Glomerular visceral epithelial cell (primary cell): ENCODE measurements at regions not wholly inside any gene's neighbourhood (a gene's known extent, or its start where the extent isn't known, plus 50 kb on each side); places are given as distances from the start of the nearest gene placed in this dataset.

ENCODE experiments used
- DNase-seq: peaks from one replicate; pipeline ENCODE4 v3.0.0-alpha.2; 2016; ENCODE audit errors: extremely low spot score

DNA sequence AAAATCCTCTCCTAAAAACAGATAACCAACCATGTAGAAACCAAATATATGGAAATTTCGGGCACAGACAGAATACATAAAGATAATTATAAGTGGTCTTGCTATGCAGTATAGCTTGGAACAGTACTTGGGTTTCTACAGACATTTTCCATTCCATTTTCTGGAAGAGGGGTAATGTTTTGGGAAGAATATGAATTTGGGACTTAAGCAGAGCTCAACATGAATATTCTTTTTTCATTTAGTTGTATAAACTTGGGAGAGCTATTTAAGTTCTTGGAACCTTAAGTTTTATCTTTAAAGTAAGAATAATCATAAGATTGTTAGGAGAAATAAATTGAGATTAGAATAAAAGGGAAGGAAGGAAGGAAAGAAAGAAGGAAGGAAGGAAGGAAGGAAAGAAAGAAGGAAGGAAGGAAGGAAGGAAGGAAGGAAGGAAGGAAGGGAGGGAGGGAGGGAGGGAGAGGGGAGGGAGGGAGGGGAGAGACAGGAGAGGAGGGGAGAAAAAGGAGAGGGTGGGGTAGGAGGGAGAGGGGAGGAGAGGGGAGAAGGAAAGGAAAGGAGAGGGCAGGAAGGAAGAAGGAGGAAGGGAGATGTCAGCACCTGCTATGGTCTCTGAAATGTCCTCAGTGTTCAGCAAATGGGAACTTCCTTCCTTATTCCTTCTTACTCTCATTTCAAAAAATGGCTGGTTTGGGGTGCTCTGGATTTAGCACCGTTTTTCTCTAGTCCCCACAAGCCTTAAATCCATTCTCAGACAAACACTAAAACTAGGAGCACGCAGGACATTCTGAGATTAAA lies 248.3 kb downstream of the LY86 start:
- DNase-seq: no peak

- no peak for DNase-seq
Measured at GRCh38 chr6:6837541-6838080, 249.1 kb downstream of the LY86 start.

- no peak for DNase-seq
Measured at GRCh38 chr6:6840831-6841291, 252.3 kb downstream of the LY86 start.

- no peak for DNase-seq
Measured at GRCh38 chr6:6841571-6841970, 253.1 kb downstream of the LY86 start.

- DNase-seq: no peak
Measured at GRCh38 chr6:6842291-6842690, 253.8 kb downstream of the LY86 start.

DNA sequence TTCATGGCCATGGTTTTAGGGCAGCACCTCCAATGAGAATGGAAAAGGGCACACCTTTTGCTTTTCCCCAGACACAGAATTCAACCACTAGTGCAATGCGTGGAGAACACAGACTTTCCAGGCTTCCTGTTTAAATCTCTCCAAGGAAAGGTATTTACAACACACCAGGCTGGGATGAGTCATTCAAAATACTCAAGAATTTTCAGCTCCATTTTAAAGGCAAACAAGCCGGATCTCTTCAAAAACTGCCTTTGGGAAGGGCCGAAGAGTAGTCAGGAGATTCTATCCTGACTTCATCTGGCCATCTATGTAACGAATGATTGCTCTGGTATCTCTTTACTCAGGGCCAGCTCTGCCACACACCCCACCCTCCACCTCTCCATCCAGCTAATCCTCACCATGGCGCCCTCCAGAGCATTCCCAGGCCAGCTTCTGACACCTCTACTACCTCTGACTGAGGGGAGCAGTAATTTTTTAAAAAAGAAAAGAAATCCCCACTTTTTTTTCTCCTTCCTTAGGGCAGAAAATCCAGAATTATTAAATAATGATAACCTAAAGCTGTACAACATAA lies 254.6 kb downstream of the LY86 start:
- no peak for DNase-seq

DNA sequence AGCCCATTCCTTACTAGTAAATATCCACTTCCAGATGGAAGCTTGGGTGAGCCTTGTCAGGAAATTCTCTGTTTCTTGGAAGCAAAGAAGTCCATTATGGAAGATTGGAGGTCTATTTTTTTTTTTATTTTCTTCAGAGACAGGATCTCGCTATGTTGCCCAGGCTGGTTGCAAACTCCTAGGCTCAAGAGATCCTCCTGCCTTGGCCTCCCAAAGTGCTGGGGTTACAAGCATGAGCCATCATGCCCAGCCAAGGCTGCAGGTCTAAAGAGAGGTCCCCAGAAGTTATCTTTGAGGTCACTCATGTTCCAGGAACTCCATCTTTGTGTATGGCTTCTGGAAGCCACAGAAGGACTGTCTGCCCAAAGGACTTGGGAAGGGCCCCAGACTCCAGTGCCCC lies 255.3 kb downstream of the LY86 start:
- DNase-seq: no peak

GRCh38 chr6:6844530-6844929 lies 256.0 kb downstream of the LY86 start:
- DNase-seq: no peak

- no peak for DNase-seq
Measured at GRCh38 chr6:6845603-6846002, 257.1 kb downstream of the LY86 start.

DNA sequence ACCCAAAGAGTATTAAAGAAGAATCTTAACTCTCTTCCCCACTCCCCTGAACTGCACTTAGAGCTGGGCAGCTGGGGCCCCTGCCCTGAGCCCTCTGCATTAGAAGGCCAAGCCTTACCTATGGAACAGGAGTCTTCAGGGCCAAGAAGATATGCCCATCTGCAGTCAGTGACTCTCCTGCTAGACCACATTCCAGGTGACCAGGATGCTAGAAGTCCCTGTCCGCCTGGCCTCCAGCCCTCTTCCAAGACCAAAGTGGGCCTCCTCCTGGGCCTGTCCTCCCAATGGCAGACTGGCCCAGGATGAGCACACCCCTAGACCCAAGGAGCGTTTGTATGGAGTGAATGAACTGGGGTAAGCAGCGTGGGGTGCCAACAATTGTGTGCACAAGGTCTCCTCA lies 259.1 kb downstream of the LY86 start:
- no peak for DNase-seq

GRCh38 chr6:6851059-6851948 lies 256.5 kb upstream of the RREB1 start:
- peak; percentile 80 for DNase-seq

DNA sequence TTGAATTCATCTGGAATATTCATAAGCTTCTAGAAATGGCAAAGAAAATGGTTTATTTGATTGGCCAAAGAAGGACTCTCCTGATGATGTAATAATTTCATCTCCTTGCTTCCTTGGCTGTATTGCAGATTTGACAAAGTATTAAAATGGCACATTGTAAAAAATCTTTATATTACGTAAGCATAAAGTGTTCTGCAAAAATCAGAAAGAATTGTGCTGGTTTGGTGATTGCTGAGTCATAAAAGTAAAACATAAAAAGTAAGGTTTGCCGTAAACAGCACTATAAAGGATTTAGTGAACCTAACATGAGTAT lies 255.9 kb upstream of the RREB1 start:
- no peak for DNase-seq

DNA sequence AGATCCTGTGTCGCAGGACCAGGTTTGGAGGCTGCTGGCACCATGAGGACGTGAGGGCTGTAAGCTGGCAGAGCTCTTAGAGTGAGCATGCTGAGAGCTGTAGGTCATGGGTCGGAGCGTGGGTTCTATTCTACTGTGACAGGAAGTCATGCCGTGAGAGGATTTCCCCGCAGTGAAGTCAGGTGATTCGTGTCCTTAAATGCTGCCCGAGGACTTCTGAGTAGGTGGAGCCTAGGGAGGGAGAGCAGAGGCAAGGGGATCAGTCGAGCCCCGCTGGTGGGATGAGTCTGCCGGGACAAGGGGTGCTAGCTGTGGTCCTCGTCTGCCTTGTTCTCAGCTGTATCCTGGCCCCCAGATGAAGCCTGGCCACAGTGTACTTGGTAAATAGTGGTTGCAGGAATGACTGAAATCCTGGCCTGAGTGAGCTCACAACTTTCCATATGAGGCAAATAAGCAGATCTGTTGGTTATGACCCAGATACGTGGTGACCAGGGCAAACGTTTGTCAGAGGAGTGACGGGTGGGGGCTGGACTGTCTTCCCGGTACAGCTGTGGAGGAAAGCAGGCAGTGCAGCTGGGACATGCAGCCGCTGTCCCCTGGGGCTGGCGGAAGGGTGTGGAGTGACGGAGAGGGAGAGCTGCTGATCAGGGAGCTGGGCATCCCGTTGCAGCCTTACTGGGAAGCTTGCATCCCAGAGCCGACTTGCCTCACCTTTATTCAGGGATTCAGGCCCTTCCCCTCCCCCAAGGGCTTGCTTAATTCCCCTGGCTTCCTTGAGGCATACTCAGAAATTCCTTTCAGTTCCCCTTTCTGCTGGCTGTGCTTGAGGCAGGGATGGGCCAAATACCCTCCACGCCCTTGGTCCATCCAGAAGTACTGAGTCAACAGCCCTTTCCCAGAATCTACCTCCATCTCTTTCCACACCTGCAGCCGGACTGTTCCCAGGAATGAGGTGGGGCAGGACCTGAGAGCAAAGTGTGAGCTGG lies 250.9 kb upstream of the RREB1 start:
- no peak for DNase-seq

DNA sequence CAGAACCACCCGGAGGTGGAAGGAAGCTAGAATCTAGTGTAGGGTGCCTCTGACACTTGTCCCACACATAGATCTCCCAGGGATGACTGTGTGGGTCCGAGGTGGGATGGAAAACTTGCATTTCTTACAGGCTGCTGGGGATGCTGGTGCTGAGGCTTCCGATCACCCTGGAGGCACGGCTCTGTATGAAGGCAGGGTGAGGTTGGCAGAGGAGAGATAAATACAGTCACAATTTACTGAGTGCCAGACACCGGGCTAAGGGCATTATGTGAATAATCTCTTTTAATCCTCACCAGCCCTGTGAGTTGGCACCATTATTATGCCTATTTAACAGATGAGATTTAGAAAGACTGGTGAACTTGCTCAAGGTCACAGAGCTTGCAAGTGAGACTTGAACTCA lies 250.2 kb upstream of the RREB1 start:
- DNase-seq: no peak

- no peak for DNase-seq
Measured at GRCh38 chr6:6858533-6858982, 249.2 kb upstream of the RREB1 start.

DNA sequence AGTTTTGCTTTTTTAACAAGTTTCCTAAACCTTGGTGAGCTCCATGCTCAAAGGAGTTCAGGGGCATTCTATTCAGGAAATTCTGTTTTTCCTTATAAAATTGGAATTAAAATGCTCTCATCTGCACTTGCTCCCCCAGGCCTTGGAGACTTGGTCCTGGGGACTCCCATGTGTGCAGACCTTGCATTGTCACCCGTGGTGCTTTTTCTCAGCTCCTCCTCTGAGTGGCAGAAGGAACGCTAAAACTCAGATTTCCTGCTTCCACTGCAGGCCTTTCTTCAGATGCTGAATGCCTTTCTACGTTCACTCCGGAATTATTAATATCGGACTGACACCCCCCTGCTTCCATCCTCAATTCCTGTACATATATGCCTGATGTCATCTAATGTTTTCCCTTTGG lies 248.7 kb upstream of the RREB1 start:
- DNase-seq: no peak

DNA sequence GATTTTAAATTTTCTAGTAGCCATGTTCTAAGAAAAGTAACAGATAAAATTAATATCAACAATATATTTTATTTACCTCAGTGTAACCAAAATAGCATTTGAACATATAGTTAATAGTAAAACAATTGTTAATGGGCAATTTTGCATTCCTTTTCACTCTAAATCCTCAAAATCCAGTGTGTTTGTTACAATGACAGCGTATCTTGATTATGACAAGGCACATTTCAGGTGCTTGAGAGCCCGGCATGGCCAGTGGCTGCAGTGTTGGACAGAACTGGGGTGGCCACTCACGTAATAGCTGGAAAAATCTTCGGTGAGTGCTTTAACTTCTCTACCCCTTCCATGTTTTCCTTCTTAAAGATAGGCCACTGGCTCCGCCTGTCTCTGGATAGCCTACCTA lies 248.0 kb upstream of the RREB1 start:
- no peak for DNase-seq

GRCh38 chr6:6860863-6861262 lies 246.9 kb upstream of the RREB1 start:
- DNase-seq: no peak

DNA sequence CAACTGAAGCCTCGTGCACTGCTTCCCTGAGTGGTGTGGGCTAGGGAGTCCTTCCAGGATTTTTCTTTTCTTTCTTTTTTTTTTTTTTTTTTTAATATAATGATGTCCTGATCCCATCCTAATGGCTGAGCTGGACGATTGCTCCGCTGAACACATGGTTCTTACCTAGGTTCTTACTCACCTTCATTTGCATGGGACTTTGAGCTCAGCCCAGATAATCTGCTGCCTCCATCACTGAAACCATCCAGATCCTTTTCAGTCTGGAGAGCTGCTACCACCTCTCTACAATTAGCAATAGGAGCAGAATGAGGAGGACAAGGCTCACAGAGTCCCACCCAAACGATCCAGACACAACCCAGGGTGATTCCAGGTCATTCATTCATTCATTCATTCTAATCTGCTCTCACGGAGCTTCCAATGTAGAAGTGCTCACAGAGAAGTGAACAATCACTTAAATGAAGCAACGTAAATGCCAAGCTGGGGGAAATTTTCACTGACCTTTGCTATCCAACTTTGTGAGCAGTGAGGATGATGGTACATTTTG lies 246.3 kb upstream of the RREB1 start:
- DNase-seq: no peak

- no peak for DNase-seq
Measured at GRCh38 chr6:6861995-6862394, 245.8 kb upstream of the RREB1 start.
